HG03066 (cell line): ENCODE measurements at regions not wholly inside any gene's neighbourhood (a gene's known extent, or its start where the extent isn't known, plus 50 kb on each side); places are given as distances from the start of the nearest gene placed in this dataset.
"Not testable (repeated sequence)": the region's sequence is repeated elsewhere in the genome, so short reads cannot be mapped to it uniquely, and the experiment has no call there.

Experiments
- ATAC-seq: cut with Tn5 transposase; IDR thresholded peaks from one replicate; pipeline ENCODE4 v1.9.1; 2021; ENCODE audit warnings: low read depth; ENCODE audit not compliant: unreplicated experiment

DNA sequence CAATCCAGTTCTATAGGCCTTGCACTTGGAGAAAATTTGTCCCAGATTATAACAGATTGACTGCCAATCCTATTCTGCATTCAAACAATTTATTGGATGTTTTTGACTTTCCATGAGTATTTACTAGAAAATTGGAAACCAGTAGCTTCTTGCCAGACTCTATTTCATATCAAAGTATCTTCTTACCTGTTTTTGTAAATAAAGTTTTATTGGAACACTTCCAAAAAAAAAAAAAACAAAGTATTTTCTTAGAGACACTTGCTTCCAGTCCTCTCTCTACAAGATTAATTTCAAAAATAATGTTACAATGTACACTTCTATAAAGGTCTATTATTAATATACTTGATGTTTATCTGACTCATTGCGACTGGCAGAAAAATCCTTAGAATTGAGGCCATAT, 209.2 kb upstream of the PCDH9 start:
- no peak for ATAC-seq

GRCh38 chr13:67438465-67438864, 208.3 kb upstream of the PCDH9 start:
- no peak for ATAC-seq

DNA sequence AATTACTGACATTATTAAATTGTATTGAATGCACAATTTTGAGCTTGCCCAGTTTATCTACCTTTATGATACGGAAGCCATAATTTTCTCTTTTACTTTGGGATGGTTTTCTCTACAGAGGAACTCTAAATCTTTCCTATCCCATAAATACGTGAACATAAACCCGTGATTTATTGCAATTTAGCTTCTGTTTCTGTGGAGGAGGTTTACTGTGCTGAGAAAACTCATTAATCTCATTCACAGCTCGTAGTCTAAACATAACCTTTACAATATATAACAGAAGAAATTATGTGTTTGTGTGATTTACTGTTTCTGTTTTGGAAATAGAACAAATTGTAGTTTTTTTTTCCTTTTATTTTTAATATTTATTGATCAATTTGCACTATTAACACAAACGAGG, 207.1 kb upstream of the PCDH9 start:
- no peak for ATAC-seq

GRCh38 chr13:67421475-67421874, 191.3 kb upstream of the PCDH9 start:
- no peak for ATAC-seq

- ATAC-seq, result peak; percentile 70
Observed at GRCh38 chr13:67416047-67416925, 186.2 kb upstream of the PCDH9 start.

DNA sequence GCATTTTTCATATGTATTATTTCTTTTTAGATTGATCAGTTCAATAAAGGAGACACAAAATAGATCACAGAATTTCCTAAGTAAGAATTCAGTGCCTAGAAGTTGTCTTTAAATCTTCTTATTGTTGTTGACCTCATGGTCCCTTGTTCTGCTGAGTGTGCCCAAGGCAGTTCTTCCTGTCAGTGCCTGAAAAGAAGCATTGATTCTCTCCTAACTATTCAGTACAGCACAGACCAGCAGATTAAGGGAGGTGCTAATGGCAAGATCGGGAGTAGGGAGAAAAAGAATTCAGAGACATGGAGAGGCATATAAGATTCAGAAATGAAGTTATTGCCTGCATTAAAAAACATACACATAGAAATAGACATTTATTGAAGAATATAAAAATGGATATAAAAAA, 180.5 kb upstream of the PCDH9 start:
- ATAC-seq, result no peak

DNA sequence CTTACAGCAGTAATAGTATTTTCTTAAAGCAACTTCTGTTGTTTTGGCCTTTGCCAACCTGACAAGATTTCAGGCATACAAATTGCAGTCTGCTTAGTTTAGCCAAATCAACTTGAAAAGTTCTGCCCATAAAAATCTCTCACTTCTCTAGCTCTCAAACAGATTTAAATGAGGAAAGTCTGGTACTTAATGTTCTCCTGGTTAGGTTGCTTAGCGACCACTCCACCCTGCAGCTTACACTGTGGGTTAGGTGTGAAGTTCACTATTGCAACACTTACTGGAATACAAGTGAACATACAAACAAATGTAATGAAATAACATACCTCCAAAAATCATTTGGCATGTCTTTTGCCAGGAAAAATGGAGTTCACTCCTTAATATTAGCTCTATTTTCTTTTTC, 178.7 kb upstream of the PCDH9 start:
- ATAC-seq, result no peak

DNA sequence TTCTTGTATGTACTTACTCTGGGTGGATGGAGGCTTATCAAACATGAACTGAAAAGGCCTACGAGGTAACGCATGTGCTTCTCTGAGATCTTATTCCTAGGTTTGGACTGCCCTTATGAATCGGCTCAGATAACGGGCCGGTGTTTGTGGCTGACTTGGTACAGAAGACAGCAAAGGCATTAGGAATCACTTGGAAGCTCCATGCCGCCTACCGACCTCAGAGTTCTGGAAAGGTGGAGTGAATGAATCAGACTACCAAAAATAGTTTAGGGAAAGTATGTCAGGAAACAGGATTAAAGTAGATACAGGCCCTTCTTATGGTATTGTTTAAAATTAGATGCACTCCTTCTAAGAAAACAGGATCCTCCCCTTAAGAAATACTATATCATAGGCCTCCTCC, 172.4 kb upstream of the PCDH9 start:
- no peak for ATAC-seq

- ATAC-seq, result no peak
Observed at GRCh38 chr13:67395577-67395976, 165.4 kb upstream of the PCDH9 start.

DNA sequence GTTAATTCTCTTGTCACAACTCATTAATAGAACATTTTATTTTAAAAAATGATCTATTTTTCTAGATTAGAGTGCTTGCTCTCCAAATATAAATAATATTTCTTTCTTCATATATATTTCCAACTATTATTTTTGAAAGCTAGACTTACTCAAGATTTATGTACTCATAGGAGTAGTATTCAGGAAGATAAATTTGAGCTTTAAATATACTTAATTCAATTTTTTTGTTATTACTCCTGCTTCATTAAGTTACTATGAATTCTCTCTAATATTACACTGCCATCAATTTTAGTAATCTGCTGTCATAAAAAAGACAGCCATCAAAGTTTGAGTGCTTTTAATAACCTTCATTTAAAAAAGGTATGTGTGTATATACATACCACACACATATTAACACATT, 161.9 kb upstream of the PCDH9 start:
- ATAC-seq, result no peak

DNA sequence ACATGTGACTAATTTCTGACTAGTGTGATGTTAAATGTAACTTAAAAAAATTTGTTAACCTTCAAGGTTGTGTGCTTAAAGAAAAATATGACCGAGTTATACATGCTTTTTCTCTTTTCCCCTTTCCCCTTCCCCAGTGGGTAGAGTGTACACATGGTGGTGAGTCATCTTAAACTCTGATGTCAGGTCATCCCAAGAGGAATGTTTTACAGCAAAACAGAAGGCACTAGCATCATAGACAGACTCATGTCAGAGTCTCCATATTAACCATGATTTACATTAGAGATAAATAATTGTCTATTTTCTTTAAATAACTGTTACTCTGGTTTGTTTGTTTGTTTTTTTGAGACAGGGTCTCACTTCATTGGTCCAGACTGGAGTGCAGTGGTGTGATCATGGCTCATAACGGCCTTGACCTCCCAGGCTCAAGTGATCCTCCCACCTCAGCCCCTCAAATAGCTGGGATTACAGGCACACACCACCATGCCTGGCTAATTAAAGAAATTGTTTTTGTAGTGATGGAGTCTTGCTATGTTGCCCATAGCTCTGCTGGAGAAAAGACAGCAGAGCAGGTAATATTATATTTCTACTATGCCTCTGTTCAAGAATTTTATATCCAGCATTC, 160.4 kb upstream of the PCDH9 start:
- ATAC-seq, result no peak

DNA sequence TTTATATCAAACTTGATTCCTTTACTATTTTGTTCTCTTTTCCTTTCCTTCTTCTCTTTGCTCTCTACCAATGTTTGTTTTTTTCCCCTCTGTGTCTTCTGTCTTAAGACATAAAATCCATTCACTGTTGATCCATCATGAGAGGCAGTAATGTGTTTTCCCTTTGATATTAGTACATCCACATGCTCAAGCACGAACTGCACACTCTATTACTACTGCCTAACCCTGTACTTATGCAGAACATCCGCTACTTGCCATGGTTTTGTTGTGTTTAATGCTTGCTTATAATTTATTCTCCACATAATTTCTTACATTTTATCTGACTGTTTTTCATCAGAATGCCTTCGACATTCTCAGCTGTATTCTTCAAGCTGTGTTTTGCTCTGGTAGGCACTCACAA, 159.0 kb upstream of the PCDH9 start:
- no peak for ATAC-seq

DNA sequence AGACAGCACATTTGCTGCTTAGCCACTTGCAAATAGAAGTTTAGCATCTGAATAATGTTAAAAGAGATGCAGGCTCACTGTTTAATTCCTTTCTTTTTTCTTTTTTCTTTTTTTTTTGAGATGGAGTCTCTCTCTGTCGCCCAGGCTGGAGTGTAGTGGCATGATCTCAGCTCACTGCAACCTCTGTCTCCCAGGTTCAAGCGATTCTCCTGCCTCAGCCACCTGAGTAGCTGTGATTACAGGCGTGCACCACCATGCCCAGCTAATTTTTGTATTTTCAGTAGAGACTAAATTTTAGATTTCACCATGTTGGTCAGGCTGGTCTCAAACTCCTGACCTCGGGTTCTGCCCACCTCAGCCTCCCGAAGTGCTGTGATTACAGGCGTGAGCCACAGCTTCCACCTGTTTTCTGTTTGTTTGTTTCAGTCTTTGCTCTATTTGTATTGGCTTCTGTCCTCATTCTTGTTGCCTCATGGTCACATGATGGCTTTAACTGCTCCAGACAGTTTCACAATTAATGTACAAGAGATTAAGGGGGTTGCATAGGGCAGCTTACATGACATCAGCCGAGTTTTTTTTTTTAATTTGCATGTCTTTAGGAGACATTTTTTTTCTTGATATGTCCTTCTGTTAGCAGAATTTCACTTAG, 153.1 kb upstream of the PCDH9 start:
- ATAC-seq, result not testable (repeated sequence)

- no peak for ATAC-seq
Observed at GRCh38 chr13:67377919-67378318, 147.8 kb upstream of the PCDH9 start.

- ATAC-seq, result no peak
Observed at GRCh38 chr13:67374391-67374790, 144.3 kb upstream of the PCDH9 start.

DNA sequence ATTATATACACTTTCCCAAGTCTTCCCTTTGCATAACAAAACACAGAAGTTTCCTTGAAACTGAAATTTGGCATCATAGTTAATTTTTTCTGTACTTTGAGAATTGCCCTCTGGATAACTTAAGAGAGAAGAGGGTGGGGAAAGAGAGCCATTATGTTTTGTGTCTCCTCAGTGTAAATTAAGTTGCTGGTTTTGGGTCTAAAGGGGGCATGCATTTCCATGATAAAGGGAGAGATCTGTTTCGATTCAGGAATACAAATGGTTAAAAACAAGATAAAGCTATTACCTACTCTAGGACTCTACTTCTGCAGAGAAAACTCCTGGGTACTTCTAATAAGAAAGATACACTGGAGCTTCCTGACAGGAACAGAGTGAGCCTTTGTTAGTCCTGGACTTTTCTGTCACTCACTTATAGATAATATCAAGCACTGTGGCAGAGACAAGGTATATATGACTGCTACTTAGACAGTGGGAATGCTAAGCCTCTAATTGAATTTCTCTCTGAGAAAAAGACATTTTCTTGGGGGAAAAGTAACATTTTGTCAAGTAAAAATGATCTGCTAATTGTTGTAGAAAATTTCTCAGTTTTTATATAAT, 142.8 kb upstream of the PCDH9 start:
- no peak for ATAC-seq

DNA sequence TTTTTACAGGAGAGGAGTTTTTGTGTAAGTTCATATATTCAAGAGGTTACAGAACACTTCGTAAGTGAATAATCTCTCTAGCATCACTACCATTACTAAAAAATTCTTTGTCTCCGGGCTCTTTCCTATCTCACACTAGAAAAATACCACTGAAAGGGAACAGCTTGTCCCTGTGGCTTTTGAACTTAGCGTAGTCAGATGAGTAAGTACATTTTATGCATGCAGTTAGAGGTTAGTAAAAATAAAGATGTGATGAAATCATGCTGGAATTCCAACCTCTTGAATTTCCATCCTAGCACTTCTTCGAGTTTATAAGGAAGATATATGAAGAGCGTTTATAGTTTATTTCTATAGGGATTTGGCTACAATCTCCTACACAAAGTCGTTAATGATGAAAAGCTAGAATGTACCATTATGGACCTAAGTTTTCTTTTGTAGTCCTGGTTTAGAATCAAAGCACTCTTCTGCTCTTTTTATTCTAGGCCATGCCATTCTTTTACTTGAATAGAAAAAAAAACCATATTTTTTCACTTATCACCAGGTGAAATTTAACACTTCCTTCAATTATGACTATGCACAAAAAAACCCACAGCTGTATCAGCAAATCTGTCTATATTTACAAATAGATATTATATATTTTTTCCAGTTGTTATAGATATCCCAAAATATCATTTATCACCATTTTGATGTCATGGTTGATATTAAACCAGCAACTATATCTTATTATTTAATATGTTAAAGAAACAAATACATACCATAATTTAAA, 139.9 kb upstream of the PCDH9 start:
- no peak for ATAC-seq

DNA sequence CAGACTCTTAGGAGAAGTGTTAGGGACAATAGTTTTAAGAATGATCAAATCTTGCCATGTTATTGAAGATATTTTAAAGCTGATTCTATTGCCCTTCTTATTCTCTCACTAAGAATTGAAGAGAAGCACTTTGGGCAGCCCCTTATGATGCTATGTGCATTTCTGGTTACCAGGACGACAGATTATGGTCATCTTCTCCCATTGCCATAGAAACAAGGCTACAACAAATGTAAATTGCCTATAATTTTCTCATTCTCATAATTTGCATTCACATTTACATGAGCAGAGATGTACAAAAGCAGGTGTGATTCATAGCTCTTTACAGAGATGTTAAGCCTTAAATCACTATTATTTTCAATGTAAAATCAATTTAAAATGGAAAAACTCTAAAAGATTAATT, 137.3 kb upstream of the PCDH9 start:
- ATAC-seq, result no peak

- no peak for ATAC-seq
Observed at GRCh38 chr13:67366533-67366932, 136.4 kb upstream of the PCDH9 start.

GRCh38 chr13:67355812-67356476, 125.8 kb upstream of the PCDH9 start:
- no peak for ATAC-seq
